Neural progenitor cell (in vitro differentiated cells): ENCODE measurements at regions not wholly inside any gene's neighbourhood (a gene's known extent, or its start where the extent isn't known, plus 50 kb on each side); places are given as distances from the start of the nearest gene placed in this dataset.

Source experiments
- EZH2phosphoT487 ChIP-seq: fragments of 200-600 bp; sonication (generic); IDR thresholded peaks from 2 replicates; pipeline ENCODE4 v1.6.1; 2017; ENCODE audit warnings: antibody characterized with exemption
- TF ChIP-seq, protein P1 (sequence below): fragments of 200-600 bp; sonication (generic); IDR thresholded peaks from 2 replicates; pipeline ENCODE4 v1.5.1; 2017; ENCODE audit warnings: antibody characterized with exemption, mild to moderate bottlenecking

DNA sequence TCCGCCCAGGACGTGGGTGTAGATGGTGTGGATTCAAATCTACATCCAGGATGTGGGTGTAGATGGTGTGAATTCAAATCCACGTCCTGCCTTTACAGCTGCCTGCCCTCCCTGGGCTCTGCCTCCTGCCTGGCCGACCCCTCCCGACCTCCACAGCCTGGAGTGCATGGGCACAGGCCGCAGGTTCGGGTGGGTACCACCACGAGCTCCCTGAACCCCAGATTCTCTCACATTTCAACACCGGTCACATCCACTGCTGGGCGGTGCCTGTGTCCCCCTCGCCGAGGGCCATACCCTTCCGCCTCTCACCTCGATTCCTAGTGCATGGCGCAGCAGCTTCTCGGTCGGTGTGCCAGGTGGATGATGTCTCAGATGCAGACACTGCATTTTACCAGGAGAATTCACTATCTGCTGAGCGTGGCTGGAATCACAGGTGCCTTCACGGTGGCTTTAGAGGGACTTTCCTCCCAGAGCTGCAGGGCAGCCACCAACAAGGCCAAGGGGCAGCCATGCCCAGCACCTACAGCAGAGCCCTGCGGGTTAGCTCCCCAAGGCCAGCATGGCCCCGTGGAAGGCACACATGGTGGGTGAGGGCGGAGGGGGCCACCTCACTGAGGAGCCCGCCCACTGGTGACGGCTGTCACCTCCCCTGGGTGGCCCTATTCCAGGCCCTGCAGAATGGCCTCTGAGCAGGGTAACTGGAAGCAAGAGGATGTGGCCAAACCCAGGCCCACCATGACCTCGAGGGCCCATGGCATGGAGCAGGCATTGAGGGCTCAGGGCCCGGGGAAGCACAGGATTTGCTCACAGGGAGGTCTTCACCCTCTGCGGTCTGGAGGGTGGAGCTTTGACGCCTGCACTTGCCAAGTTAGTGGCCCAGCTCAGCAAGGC lies 638.5 kb downstream of the TBC1D22A start:
- TF ChIP-seq, protein P1, sequence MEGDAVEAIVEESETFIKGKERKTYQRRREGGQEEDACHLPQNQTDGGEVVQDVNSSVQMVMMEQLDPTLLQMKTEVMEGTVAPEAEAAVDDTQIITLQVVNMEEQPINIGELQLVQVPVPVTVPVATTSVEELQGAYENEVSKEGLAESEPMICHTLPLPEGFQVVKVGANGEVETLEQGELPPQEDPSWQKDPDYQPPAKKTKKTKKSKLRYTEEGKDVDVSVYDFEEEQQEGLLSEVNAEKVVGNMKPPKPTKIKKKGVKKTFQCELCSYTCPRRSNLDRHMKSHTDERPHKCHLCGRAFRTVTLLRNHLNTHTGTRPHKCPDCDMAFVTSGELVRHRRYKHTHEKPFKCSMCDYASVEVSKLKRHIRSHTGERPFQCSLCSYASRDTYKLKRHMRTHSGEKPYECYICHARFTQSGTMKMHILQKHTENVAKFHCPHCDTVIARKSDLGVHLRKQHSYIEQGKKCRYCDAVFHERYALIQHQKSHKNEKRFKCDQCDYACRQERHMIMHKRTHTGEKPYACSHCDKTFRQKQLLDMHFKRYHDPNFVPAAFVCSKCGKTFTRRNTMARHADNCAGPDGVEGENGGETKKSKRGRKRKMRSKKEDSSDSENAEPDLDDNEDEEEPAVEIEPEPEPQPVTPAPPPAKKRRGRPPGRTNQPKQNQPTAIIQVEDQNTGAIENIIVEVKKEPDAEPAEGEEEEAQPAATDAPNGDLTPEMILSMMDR: no peak
- no peak for TF ChIP-seq EZH2phosphoT487
